IPS-15b (cell line): ENCODE measurements at regions not wholly inside any gene's neighbourhood (a gene's known extent, or its start where the extent isn't known, plus 50 kb on each side); places are given as distances from the start of the nearest gene placed in this dataset.

Source experiments
- H3K27me3 ChIP-seq: one replicate; pipeline ENCODE4 v1.6.1; 2013; ENCODE audit warnings: low read length; ENCODE audit not compliant: control insufficient read depth, insufficient read depth
- H3K36me3 ChIP-seq: one replicate; pipeline ENCODE4 v1.6.1; 2013; ENCODE audit warnings: low read length; ENCODE audit not compliant: control insufficient read depth, insufficient read depth
- H3K4me1 ChIP-seq: one replicate; pipeline ENCODE4 v1.6.1; 2013; ENCODE audit warnings: mild to moderate bottlenecking, low read length; ENCODE audit not compliant: control insufficient read depth, insufficient read depth
- H3K4me3 ChIP-seq: one replicate; pipeline ENCODE4 v1.5.1; 2013; ENCODE audit warnings: low read depth, low read length
- H3K9ac ChIP-seq: one replicate; pipeline ENCODE4 v1.6.1; 2013; ENCODE audit warnings: low read depth, mild to moderate bottlenecking, low read length
- H3K9me3 ChIP-seq: one replicate; pipeline ENCODE4 v1.6.1; 2013; ENCODE audit warnings: mild to moderate bottlenecking, low read length; ENCODE audit not compliant: control insufficient read depth, insufficient read depth

- Histone ChIP-seq H3K36me3 (no peaks in the 10 kb centered on the region), H3K9ac (no peak overlapping the region), H3K27me3 (no peaks in the 10 kb centered on the region), H3K9me3 (no peaks in the 10 kb centered on the region), H3K4me1 (no peaks in the 10 kb centered on the region), H3K4me3 (no peak overlapping the region)
Observed at GRCh38 chr7:153327683-153328082, 568.1 kb downstream of the ACTR3B start.

GRCh38 chr7:153331427-153331826, 571.9 kb downstream of the ACTR3B start:
- H3K4me1 ChIP-seq: no peaks in the 10 kb centered on the region
- H3K36me3 ChIP-seq: no peaks in the 10 kb centered on the region
- H3K27me3 ChIP-seq: no peaks in the 10 kb centered on the region

GRCh38 chr7:153354071-153354470, 594.5 kb downstream of the ACTR3B start:
- no peak overlapping the region for H3K4me3 ChIP-seq
- H3K9me3 ChIP-seq: peaks cover 4% of the 10 kb centered on the region
- H3K36me3 ChIP-seq: no peaks in the 10 kb centered on the region
- H3K4me1 ChIP-seq: no peaks in the 10 kb centered on the region
- H3K9ac ChIP-seq: no peak overlapping the region
- no peaks in the 10 kb centered on the region for H3K27me3 ChIP-seq

More at GRCh38 chr7:153331427-153331826, 571.9 kb downstream of the ACTR3B start:
- no peak overlapping the region for H3K9ac ChIP-seq
- H3K9me3 ChIP-seq: peaks cover 3% of the 10 kb centered on the region
- no peak overlapping the region for H3K4me3 ChIP-seq

- no peaks in the 10 kb centered on the region for H3K27me3 ChIP-seq
- H3K36me3 ChIP-seq: no peaks in the 10 kb centered on the region
- H3K9me3 ChIP-seq: peaks cover 4% of the 10 kb centered on the region
- no peak overlapping the region for H3K9ac ChIP-seq
- no peaks in the 10 kb centered on the region for H3K4me1 ChIP-seq
- no peak overlapping the region for H3K4me3 ChIP-seq
Observed at GRCh38 chr7:153370092-153370491, 610.5 kb downstream of the ACTR3B start.

- Histone ChIP-seq H3K9ac (no peak overlapping the region), H3K27me3 (no peaks in the 10 kb centered on the region), H3K4me1 (peaks cover 5% of the 10 kb centered on the region), H3K9me3 (peaks cover 3% of the 10 kb centered on the region), H3K4me3 (no peak overlapping the region), H3K36me3 (no peaks in the 10 kb centered on the region)
Observed at GRCh38 chr7:153380636-153381035, 621.1 kb downstream of the ACTR3B start.

- peak overlapping the region; percentile 39 for H3K4me3 ChIP-seq
Observed at GRCh38 chr7:153381275-153382040, 621.9 kb downstream of the ACTR3B start.

GRCh38 chr7:153382641-153383101, 623.1 kb downstream of the ACTR3B start:
- Histone ChIP-seq H3K9ac (no peak overlapping the region), H3K36me3 (no peaks in the 10 kb centered on the region), H3K4me3 (no peak overlapping the region), H3K27me3 (no peaks in the 10 kb centered on the region), H3K9me3 (no peaks in the 10 kb centered on the region), H3K4me1 (peaks cover 5% of the 10 kb centered on the region)

More at GRCh38 chr7:153381275-153382040, 621.9 kb downstream of the ACTR3B start:
- Histone ChIP-seq H3K36me3 (no peaks in the 10 kb centered on the region), H3K9me3 (peaks cover 3% of the 10 kb centered on the region), H3K27me3 (no peaks in the 10 kb centered on the region), H3K9ac (no peak overlapping the region), H3K4me1 (peaks cover 5% of the 10 kb centered on the region)

- H3K4me1 ChIP-seq: peaks cover 5% of the 10 kb centered on the region
- no peaks in the 10 kb centered on the region for H3K9me3 ChIP-seq
- H3K9ac ChIP-seq: no peak overlapping the region
- H3K36me3 ChIP-seq: no peaks in the 10 kb centered on the region
- H3K27me3 ChIP-seq: no peaks in the 10 kb centered on the region
- no peak overlapping the region for H3K4me3 ChIP-seq
Observed at GRCh38 chr7:153383781-153384180, 624.2 kb downstream of the ACTR3B start.

GRCh38 chr7:153385502-153385901, 626.0 kb downstream of the ACTR3B start:
- no peaks in the 10 kb centered on the region for H3K27me3 ChIP-seq
- peaks cover 3% of the 10 kb centered on the region for H3K9me3 ChIP-seq
- H3K4me1 ChIP-seq: peaks cover 5% of the 10 kb centered on the region
- H3K9ac ChIP-seq: no peak overlapping the region
- no peaks in the 10 kb centered on the region for H3K36me3 ChIP-seq
- H3K4me3 ChIP-seq: no peak overlapping the region

- no peaks in the 10 kb centered on the region for H3K4me1 ChIP-seq
- H3K9me3 ChIP-seq: peaks cover 3% of the 10 kb centered on the region
- no peak overlapping the region for H3K9ac ChIP-seq
- H3K4me3 ChIP-seq: no peak overlapping the region
- H3K36me3 ChIP-seq: no peaks in the 10 kb centered on the region
- H3K27me3 ChIP-seq: no peaks in the 10 kb centered on the region
Observed at GRCh38 chr7:153386556-153386955, 627.0 kb downstream of the ACTR3B start.

GRCh38 chr7:153388611-153389010, 629.1 kb downstream of the ACTR3B start:
- Histone ChIP-seq H3K9ac (no peak overlapping the region), H3K36me3 (no peaks in the 10 kb centered on the region), H3K4me1 (no peaks in the 10 kb centered on the region), H3K27me3 (no peaks in the 10 kb centered on the region), H3K9me3 (peaks cover 14% of the 10 kb centered on the region), H3K4me3 (no peak overlapping the region)

- no peak overlapping the region for H3K9ac ChIP-seq
- no peaks in the 10 kb centered on the region for H3K27me3 ChIP-seq
- H3K4me3 ChIP-seq: no peak overlapping the region
- no peaks in the 10 kb centered on the region for H3K4me1 ChIP-seq
- no peaks in the 10 kb centered on the region for H3K36me3 ChIP-seq
- peaks cover 19% of the 10 kb centered on the region for H3K9me3 ChIP-seq
Observed at GRCh38 chr7:153389261-153389660, 629.7 kb downstream of the ACTR3B start.
